NCI-H748 (cell line): ENCODE measurements at regions not wholly inside any gene's neighbourhood (a gene's known extent, or its start where the extent isn't known, plus 50 kb on each side); places are given as distances from the start of the nearest gene placed in this dataset.

Experiments
- DNase-seq: peaks from one replicate; lab custom pipeline; 2025; ENCODE audit not compliant: unreplicated experiment; lab: John Stamatoyannopoulos, UW

DNA sequence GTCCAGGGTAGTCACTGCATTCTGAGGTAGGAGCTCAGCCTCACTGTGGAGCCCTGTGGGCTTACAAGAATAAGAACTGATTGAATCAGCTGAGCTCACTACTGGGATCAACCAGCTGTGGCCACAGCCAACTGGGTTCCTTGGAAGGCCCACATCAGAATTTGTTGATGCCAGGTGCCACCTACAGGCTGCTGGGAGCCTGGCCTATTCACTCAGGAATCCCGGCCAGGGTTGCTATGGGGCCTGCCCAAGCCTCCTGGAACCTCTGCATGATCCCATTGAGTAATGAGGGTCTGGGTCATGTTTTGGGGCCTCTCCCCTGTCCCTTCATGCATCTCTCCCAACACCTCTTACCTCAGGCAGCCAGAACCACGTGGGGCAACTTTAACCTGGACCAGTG, 53.9 kb upstream of the KIAA1210 start:
- DNase-seq, result peak; percentile 31

DNA sequence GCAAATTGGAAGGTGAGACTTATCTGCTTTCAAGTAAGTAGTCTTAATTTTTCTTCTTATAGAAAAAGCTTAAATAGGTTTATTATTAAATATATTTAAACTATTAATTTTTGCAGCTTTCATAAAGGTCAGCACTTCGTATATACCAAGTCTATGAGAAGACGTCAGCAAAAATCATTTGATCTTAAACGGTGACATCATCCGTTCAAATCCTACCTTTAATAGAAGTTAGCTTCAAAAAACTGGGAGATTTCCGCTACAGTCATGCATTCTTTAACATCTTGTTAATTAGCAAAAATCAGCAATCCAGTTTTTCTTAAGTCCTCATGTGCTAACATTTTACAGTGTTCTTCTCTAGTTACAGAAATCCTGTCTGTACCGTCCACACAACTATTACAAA, 49.9 kb upstream of the PGRMC1 start:
- DNase-seq, result no peak
